Middle frontal gyrus (tissue), 1 donor: ENCODE measurements at regions not wholly inside any gene's neighbourhood (a gene's known extent, or its start where the extent isn't known, plus 50 kb on each side); places are given as distances from the start of the nearest gene placed in this dataset.
"Not testable (repeated sequence)": the region's sequence is repeated elsewhere in the genome, so short reads cannot be mapped to it uniquely, and the experiment has no call there.

Experiments used
- DNase-seq: peaks from one replicate; pipeline ENCODE4 v3.0.0-alpha.2; 2015; ENCODE audit warnings: low spot score; ENCODE audit errors: extremely low spot score

DNA sequence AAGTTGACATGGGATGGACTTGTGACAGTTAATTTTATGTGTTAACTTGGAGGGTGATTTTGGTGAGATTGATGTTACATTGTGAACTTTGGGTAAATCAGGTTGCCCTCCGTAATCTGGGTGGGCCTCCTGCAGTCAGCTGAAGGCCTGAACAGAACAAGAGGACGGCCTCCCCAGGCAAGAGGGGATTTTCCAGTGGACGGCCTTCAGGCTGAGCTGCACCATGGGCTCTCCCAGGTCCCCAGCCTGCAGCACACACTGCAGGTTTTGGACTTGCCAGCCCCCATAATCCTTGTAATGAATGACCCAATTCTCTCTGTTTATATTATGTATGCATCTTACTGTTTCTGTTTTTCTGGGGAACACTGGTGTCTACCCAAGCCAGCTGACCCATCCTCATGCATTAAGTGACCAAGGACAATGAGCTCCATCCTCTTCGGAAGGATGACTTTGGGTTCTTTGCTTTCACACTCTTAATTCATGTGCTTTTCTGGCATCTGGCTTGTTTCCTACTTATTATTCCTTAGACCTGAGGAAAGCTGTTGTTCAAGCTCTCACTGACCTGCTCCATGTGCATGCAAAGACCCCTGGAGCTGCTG lies 64.2 kb downstream of the DACT2 start:
- no peak for DNase-seq

DNA sequence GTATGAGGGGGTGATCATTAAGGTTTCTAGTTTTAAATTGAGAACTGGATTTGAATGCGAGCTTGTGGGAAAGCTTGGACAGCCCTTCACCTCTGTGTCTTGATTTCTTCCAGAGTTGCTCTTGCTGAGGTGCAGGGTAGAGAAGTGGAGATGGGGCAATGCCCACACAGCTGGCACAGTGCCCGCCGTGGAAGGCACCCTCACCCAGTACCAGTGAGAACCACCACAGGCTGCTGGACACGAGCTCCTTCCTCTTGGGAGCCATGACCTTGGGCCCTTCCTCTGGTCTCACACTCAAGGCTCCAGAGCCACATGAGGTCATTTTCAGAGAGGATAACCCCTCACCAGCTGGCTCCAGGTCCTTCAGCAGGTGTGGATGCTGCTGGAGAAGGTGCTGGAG lies 67.3 kb downstream of the DACT2 start:
- no peak for DNase-seq

DNA sequence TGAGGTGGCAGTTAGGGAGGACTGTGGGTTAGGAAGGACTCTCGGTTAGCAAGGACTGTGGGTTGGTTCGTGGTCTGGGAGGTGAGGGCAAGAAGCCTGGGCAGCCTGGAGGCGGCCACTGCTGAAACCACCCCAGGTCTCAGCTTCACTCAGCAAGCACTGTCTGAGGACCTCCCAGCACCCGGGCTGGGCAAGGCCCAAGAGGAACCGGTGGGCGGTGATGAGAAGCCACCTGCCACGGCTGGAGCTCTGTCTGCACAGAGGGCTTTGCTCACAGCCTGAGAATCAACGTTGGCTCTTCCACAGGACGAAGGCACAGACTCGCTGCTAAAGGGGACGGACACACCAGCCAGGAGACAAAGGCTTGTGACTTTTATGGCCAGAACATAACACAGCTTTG lies 69.3 kb downstream of the DACT2 start:
- no peak for DNase-seq

DNA sequence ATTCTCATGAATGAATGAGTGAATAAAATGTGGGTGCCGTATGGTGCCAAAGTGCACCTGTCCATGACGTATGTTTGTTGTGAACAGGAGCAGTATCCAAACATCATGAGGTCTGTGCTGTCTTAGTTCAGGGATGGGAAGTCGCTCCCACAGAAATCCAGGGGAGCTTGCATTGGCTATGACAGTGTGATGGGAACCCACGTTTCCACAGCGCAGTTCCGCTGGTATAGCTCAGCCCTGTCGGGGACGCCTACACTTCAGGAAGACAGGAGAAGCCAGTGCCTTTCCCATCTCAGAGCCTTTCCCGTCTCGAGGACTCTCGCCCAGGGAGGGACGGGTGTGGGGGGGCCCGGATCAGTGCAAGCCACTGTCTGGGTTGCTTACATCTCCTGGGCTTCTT lies 69.8 kb downstream of the DACT2 start:
- no peak for DNase-seq

DNA sequence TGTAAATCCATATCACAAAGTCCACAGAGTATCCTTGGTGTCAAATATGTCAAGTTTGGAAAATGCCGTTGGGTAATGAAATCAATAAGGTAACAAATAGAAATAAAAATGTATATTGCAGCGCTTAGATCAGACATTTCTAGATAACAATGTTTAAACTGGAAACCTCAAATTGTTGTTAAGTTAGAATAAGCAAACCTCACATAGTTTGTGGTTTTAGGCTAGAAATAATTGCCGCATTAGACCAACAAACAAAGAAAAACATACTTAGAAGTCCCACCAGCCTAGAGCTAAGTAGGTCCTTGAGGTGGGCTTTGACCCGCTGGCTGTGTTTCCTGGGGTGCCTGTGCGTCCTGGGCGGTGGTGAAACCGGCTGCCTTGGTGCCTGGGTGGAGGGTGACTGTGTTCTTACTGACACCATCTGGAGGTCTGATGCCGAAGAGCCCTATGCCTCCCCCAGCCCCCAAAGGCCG lies 71.4 kb downstream of the DACT2 start:
- DNase-seq = no peak

DNA sequence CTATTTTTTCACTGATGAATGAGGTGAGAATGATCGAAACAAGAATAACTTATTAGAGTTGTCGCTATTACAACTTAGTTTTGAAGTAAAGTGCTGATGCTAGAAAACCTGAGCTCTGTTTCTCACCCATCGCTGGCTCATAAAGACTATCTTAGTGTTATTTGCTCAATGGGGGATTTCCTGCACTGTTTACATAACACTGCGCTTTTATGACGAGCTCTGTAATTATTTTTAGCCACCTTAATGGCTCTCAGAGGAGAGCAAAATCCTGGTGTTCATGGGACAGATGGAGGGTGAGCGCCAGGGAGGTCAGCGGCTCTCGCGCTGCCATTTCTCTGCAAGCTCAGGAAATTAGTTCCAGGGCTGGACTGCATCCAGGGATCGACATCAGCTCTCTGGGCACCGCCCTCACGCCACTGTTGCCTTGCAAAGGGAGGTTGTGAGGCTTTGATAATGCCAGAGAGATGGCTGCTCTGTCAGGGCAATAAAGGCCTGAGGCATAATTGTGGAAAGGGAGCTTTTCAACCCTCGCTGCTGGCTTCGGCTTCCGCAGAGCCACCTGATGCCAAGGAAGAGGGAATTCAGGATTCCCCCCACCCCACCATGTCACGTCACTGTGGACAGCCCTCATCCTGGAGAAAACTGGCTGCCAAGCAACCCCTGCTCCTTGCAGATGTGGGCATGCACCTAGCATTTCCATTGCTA lies 72.0 kb downstream of the DACT2 start:
- DNase-seq = no peak

DNA sequence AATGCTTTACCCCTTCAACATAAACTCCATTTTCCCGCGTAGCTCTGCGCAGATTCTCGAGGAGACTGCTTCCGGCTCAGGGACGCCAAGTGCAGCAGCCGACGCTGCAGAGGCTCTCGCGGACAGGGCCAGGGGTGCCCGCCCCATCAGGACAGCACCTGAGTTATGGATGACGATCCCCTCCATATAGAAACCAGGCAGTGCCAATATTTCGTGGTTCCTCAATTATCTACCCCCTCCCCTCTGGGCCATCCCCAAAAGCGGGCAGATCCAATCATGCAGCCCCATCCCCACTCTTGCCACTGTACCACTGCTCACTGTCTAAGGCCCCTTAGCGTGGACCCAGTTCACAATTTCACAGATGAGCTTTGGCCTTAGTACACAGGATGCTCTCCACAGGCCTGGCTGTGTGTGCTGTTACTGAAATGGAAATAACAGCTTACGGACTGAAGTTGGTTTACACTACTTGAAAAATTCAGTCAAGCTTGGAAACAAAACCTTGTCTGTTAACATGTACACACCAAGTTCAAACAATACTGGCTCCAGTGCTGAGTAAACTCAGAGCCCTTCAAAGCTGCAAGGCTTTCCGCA lies 74.5 kb downstream of the DACT2 start:
- no peak for DNase-seq

DNA sequence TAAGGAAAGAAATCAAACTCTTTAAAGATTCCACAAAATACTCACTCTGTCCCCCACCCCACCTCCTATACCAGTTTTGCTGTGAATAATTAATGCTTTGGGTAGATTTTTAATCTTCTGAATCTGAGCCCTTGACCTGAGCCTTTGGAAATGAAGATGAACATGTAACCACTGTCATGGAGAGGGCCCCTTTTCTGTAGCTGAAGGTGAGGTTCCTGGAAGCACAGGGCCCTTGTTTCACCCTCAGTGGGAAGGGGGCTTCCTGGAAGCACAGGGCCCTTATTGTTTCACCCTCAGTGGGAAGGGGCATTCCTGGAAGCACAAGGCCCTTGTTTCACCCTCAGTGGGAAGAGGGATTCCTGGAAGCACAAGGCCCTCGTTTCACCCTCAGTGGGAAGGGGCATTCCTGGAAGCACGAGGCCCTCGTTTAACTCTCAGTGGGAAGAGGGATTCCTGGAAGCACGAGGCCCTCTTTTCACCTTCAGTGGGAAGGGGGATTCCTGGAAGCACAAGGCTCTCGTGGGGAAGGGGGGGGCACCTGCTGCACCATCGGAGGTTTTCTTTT lies 75.7 kb downstream of the DACT2 start:
- no peak for DNase-seq

DNA sequence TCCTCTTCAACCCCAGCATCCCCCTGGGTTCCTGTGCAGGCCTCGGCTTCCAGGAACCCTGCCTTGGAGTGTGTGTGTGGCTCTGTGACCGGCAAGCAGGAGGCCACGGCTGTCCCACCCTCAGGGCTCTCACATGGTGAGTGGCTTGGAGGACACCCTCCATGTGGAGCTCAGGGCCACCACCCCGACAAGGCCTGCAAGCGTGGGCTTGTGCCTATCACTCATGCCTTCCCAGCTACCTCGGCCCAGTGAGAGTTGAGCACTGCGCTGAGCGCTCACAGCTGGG lies 76.7 kb downstream of the DACT2 start:
- DNase-seq = no peak

DNA sequence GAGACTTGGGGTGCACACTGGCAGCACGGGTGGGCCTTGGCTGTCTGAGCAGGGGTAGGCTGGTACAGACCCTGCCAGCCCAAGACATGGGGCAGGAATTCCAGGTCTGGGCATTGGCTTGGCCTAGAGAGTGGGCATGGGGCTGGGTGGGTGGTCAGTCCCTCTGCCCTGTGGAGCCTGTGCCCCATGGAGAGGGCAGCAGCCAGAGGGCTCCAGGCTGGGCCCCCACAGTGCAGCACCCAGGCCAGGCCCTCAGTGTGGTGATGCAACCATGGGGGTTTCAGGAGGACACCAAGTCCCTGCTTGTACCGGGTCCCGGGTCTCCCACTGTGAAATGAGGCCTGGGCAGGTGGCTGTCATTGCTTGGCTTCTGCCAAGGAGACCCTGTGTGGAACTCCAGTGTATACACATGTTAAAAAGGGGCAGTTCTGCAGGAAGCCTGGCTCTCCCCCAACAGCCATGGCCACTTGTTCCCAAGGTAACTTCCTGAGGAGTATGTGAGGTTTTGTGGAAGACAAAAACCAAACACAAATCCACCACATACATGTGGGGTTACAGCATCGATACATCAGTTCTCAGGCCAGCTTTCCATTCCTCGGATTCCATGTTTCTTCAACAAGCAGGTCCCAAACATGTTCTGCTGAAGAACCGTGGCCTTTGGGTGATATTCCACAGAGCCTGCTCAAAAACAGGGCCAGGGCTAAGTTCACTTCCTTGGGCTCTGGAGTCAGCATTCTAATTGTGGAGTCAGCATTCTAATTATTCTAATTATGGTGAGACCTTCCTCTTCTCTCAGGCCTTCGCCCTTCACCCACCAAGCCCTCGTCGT lies 77.3 kb downstream of the DACT2 start:
- DNase-seq = no peak

DNA sequence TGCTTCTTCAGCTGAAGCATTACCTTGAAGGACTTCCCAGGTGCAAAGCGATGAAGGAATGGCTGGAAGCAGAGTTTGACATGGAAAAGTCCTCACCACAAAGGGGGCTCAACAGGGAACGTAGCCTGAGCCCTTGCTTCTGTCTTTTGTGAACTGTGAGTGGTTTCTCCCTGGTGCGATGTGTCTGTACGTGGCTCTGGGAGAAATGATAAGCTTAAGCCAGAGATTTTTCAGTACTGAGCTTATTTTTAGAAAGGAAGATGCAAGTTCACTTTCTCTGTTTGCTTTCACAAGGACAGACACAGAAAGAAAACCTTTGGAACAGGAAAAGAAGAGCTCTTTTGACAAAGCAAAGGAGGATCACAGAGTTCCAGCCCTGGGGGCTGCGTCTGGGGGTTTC lies 79.4 kb downstream of the DACT2 start:
- no peak for DNase-seq

DNA sequence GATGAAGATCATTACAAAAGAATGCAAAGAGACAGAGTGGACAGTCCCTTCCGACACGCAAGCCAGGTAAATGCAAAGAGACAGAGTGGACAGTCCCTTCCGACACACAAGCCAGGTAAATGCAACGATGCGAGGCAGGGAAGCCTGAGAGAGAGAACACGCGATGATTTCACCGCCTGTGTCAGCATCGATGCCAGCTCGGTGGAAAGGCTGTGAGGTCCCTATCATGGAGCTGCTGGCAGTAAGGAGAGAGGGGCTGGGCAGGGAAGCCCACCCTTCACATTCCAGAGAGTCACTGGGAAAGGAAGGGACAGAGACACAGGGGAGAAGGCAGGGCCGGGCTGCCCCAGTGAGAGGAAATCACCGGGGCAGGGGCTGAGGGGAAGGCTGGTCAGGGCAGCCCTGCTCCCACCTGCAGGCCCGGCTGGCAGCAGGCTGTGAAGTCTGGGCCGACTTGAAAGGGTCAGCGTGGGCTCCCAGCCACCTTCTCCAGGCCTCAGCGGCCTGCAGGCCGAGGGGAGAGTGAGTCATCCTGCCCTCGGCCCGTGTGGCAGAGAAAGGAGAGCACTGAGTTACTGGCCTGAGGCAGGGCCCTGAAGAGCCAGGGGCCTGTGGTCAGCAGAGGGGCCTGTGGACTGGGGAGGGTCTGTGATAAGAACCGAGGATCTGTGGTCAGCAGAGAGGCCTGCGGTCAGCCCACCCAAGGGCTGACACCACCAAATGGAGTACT lies 80.4 kb downstream of the DACT2 start:
- DNase-seq = no peak

DNA sequence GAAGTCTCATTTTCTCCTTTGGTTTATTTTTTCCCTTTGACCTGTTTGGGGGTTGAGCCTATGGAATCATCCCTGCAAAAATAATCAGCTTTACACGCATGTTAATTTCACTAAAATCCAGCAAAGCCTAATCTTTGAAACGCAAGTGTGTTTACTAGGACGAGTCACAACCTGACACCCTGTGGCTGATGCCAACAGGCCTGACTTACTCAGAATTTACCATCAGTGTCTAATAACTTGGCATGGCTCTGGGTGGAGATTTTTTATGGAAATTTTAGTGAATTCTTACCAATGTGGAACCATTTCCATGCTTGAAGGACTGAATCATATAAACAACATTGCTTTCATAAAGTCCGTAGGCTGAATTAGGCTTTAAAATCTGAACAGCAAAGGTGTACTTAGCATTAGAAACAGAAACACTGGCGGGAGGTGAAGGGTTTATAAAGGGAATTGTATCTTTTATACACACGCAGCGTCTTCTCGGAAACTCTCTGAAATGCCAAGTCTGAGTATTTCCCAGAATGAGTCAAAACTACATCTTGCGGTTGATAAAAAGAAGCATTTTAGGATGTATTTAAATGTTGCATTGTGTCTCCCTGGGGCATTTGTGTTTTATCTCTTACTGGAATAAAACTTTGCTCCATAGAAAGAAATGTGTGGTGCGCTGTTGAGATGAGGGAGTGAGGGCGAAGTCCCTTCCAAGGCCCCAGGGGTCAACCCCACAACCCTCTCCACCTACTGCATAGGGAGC lies 81.2 kb downstream of the DACT2 start:
- DNase-seq = no peak

DNA sequence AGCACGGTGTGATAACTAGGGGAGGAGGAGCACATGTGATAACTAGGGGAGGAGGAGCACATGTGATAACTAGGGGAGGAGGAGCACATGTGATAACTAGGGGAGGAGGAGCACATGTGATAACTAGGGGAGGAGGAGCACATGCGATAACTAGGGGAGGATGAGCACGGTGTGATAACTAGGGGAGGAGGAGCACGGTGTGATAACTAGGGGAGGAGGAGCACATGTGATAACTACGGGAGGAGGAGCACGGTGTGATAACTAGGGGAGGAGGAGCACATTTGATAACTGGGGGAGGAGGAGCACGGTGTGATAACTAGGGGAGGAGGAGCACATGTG lies 85.7 kb downstream of the DACT2 start:
- not testable (repeated sequence) for DNase-seq

DNA sequence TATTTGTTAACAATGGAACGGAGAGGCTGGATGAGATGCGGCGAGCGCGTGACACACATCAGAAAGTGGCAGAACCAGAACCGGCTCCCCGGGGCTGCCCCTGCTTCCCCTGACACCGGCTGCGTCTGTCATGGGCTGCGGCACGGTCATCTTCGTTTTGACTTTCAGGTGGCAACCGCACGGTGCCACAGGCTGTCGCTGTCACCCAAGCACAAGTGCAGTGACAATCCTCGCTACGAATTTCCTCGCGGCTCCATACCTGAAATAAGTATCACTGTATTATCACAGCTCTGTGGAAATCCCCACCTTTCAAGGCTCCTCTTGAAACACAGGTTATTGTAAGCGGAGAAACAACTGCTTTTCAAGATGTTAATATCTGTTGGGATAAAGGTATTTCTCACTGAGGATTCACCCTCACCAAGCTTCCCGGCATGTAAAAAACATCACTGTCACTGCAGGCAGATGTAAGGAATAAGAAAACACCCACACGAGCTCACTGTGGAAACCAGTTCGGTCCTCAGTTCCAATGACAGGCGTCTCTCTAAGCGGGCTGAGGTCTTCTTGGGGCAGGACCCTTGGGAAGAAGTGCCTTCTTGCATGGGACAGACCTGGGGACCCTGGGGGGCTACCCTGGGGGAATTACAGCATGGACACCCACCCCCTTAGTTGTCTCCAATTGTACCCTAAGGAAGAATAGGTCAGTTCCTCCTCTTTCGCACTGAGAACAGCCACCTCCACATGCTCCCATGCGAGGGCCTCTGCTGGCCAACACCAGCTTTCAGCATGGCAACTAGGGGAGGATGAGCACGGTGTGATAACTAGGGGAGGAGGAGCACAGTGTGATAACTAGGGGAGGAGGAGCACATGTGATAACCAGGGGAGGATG lies 86.3 kb downstream of the DACT2 start:
- no peak for DNase-seq

DNA sequence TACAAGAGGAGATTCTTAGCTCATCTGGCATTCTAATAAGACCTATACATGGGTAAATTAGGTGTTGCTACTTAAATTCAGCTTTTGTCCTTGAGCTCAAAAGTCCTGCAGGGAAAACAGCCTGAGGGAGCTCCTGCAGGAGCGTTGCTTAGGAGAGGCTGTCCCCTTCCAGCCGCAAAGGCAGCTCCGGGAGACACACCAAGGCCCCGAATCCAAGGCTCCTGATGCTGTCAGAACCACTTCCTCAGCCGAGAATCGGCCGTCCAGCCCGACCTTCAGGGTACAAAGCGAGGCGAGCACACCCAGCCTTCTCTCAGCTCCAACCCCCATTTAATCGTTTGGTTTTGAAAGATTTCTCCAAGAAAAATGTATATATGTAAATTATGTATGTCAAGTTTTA lies 87.0 kb downstream of the DACT2 start:
- no peak for DNase-seq

DNA sequence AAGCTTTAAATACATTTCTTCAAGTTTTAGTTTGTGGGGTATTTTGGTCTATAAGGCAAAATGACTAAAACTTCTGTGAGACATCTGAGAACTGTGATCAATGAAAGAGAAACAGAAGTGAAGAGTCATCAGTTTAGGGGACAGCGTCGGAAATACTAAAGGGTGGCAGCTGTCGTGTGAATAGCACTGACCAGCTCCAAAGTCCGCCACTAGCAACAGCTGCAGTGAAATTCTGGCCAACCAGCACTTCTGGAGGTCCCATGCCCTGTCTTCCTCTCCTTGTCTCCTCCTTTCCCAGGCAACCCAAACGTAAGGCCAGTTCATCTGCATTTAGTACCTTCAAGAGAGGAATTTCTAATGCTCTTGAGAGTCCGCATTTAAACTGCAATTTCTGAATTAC lies 87.5 kb downstream of the DACT2 start:
- DNase-seq = no peak

DNA sequence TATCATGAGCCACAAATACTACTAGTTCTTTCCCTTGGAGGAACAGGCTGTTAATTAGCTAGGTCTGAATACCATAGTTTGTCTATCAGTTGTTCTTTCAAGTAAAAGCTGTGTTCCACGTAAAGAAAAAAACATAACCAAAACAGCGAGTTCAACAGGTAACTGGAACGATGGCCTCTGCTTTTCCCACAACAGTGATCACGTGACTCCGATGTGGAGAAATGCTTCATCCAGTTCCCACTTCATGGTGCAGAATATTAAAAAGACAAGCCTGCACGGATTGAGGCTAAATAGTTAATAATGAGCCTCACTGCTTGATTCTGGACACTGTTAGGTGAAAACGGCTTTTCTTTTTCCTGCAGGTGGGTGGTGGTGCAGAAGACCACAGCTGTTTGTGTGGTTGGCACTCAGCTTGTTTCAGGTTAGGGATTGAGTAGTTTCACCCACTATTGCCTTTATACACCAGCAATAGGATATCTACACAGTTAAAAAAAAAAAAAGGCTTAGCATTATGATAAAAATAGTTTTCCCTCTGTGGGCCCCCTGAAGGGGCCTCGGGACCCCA lies 88.1 kb downstream of the DACT2 start:
- DNase-seq = no peak

DNA sequence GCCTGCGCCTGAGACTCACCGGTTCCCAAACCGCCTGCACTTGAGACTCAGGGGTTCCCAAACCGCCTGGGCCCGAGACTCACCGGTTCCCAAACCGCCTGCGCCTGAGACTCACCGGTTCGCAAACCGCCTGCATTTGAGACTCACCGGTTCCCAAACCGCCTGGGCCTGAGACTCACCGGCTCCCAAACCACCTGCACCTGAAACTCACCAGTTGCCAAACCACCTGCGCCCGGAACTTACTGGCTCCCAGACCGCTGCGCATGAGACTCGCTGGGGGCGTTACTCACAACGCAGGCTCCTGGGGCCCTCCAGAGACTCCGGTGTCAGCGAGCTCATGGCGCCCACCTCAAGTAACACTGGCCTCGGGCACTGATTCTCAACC lies 90.2 kb downstream of the DACT2 start:
- no peak for DNase-seq
